ENCODE measurements at regions not wholly inside any gene's neighbourhood (a gene's known extent, or its start where the extent isn't known, plus 50 kb on each side); places are given as distances from the start of the nearest gene placed in this dataset.
A peak's percentile ranks its signal among the peaks of the same experiment; 100 is the strongest.

DNA sequence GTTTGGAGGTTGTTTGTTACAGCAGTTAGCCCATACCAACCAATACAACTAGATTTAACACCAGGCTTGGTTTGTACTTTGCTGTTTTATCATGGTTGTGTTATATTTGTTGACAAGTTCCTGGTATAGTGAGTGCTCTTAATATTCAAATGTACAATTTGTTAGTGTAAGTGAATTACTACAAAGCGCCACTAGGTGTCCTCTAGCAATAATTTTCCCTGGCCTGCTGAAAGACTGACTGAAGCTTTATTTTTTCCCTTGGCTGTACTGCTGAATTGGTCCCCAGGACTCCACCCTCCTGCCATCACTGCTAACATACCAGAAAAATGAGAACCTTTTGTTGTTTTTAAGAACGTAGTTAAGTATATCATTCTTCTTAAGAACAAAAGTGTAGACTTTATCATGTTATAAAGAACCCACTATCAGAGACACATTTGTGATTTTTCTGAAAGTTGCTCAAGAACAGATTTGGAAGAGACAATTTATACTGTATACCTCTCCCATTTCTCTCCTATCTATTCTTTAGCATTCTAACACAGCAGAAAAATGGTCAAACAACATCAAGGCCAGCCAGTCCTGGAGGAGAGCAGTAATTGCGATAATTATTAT is 75.3 kb upstream of the FAR2 start:
- no peak overlapping the region for H3K4me3 ChIP-seq (ENCODE audit: low read length)
- Mint-ChIP-seq H3K36me3 (no peaks in the 10 kb centered on the region), H3K27me3 (ENCODE audit: low read depth in 2 of 2) (peaks cover 5 to 13% of the 10 kb centered on the region in 2 donors), H3K27ac (no peak overlapping the region), H3K4me3 (no peak overlapping the region), H3K4me1 (no peaks in the 10 kb centered on the region), H3K9me3 (no peaks in the 10 kb centered on the region)
- H3K4me1 ChIP-seq (ENCODE audit: control insufficient read depth, insufficient read depth, low read length), result no peaks in the 10 kb centered on the region
- no peaks in the 10 kb centered on the region for H3K27me3 ChIP-seq (ENCODE audit: control insufficient read depth, insufficient read depth, low read length)
- peak in 1 of 2 donors; percentile 65 for DNase-seq
- WGBS (ENCODE audit: insufficient coverage), result 50% methylated on average over 2 of the region's 3 CpGs
- intact Hi-C loops (cut with micrococcal nuclease), result loop anchor here (1.0 kb wide), 1 partner anchor 244 kb away; no protein-coding TSS in a partner anchor
- ATAC-seq, result peak; percentile 66 to 71 (median 67)
- no peaks in the 10 kb centered on the region for H3K36me3 ChIP-seq (ENCODE audit: control insufficient read depth, insufficient read depth, low read length)
- TF ChIP-seq, protein P1, sequence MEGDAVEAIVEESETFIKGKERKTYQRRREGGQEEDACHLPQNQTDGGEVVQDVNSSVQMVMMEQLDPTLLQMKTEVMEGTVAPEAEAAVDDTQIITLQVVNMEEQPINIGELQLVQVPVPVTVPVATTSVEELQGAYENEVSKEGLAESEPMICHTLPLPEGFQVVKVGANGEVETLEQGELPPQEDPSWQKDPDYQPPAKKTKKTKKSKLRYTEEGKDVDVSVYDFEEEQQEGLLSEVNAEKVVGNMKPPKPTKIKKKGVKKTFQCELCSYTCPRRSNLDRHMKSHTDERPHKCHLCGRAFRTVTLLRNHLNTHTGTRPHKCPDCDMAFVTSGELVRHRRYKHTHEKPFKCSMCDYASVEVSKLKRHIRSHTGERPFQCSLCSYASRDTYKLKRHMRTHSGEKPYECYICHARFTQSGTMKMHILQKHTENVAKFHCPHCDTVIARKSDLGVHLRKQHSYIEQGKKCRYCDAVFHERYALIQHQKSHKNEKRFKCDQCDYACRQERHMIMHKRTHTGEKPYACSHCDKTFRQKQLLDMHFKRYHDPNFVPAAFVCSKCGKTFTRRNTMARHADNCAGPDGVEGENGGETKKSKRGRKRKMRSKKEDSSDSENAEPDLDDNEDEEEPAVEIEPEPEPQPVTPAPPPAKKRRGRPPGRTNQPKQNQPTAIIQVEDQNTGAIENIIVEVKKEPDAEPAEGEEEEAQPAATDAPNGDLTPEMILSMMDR (IDR thresholded peaks at IDR 0.05), result peak; percentile 69
- H3K27ac ChIP-seq (ENCODE audit: low read length), result no peak overlapping the region
- H3K9me3 ChIP-seq (ENCODE audit: control insufficient read depth, insufficient read depth, low read length), result no peaks in the 10 kb centered on the region

DNA sequence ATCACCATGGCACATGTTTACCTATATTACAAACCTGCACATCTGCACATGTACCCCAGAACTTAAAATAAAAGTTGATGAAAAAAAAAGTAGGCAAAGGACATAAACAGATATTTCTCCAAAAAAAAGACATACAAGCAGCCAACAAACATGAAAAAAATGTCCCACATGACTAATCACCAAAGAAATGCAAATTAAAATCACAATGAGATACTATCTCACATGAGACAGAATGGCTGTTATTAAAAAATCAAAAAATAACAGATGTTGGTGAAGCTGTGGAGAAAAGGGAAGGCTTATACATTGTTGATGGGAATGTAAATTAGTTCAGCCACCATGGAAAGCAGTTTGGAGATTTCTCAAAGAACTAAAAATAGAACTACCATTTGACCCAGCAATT is 68.0 kb upstream of the FAR2 start:
- H3K27ac ChIP-seq (ENCODE audit: low read length), result no peak overlapping the region
- H3K4me1 Mint-ChIP-seq, result no peaks in the 10 kb centered on the region
- H3K9me3 Mint-ChIP-seq, result no peaks in the 10 kb centered on the region
- H3K4me1 ChIP-seq (ENCODE audit: control insufficient read depth, insufficient read depth, low read length), result no peaks in the 10 kb centered on the region
- H3K27me3 Mint-ChIP-seq (ENCODE audit: low read depth in 2 of 2), result peaks cover 17 to 32% of the 10 kb centered on the region in 2 donors
- H3K4me3 Mint-ChIP-seq, result no peak overlapping the region
- no peak overlapping the region for H3K27ac Mint-ChIP-seq
- intact Hi-C loops (cut with micrococcal nuclease), result no loop called here
- no peaks in the 10 kb centered on the region for H3K36me3 Mint-ChIP-seq
- no peak for ATAC-seq
- TF ChIP-seq, protein P1 (IDR thresholded peaks at IDR 0.05), result no peak
- no peaks in the 10 kb centered on the region for H3K27me3 ChIP-seq (ENCODE audit: control insufficient read depth, insufficient read depth, low read length)
- H3K4me3 ChIP-seq (ENCODE audit: low read length), result no peak overlapping the region
- H3K36me3 ChIP-seq (ENCODE audit: control insufficient read depth, insufficient read depth, low read length), result no peaks in the 10 kb centered on the region
- no peaks in the 10 kb centered on the region for H3K9me3 ChIP-seq (ENCODE audit: control insufficient read depth, insufficient read depth, low read length)
- no peak for DNase-seq

DNA sequence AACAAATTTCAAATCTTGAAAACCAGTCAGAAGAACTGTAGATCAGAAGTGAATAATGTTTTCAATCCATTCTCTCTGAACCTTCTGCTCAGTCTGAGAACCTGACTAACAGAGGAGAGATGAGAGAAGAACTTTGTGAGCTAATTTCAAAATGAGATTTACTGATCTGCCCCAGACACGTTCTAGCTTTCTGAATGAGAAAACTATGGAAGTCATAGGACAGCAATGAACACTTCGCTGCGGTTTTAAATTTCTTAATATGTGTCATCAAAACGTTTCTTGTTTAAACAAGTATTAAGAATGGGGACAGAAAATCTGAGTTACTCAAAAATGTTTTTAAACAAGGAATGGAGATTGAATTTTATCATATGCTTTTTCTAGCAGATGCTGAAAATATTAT is 66.6 kb upstream of the FAR2 start:
- H3K4me3 ChIP-seq (ENCODE audit: low read length), result no peak overlapping the region
- peaks cover 21 to 27% of the 10 kb centered on the region in 2 donors for H3K27me3 Mint-ChIP-seq (ENCODE audit: low read depth in 2 of 2)
- 81% methylated on average over 4 of the region's 4 CpGs for WGBS (ENCODE audit: insufficient coverage)
- H3K36me3 ChIP-seq (ENCODE audit: control insufficient read depth, insufficient read depth, low read length), result no peaks in the 10 kb centered on the region
- intact Hi-C loops (cut with micrococcal nuclease), result no loop called here
- no peak overlapping the region for H3K27ac Mint-ChIP-seq
- H3K36me3 Mint-ChIP-seq, result no peaks in the 10 kb centered on the region
- H3K4me1 ChIP-seq (ENCODE audit: control insufficient read depth, insufficient read depth, low read length), result no peaks in the 10 kb centered on the region
- H3K4me1 Mint-ChIP-seq, result no peaks in the 10 kb centered on the region
- no peak for DNase-seq
- no peaks in the 10 kb centered on the region for H3K27me3 ChIP-seq (ENCODE audit: control insufficient read depth, insufficient read depth, low read length)
- H3K27ac ChIP-seq (ENCODE audit: low read length), result no peak overlapping the region
- no peak overlapping the region for H3K4me3 Mint-ChIP-seq
- TF ChIP-seq, protein P1 (IDR thresholded peaks at IDR 0.05), result no peak
- no peaks in the 10 kb centered on the region for H3K9me3 ChIP-seq (ENCODE audit: control insufficient read depth, insufficient read depth, low read length)
- H3K9me3 Mint-ChIP-seq, result no peaks in the 10 kb centered on the region
- no peak for ATAC-seq

Data from natural killer cell (primary cell).